Pancreas (tissue), 10 donors: ENCODE measurements at regions not wholly inside any gene's neighbourhood (a gene's known extent, or its start where the extent isn't known, plus 50 kb on each side); places are given as distances from the start of the nearest gene placed in this dataset.

Experiments
- ATAC-seq, 4 donors: fragments of 200-7000 bp; cut with Tn5 transposase; one replicate each; pipeline versions ENCODE4 v1.8.0 to v1.9.1; 2020; ENCODE audit warnings: mild to moderate bottlenecking in 4 of 4, moderate library complexity in 4 of 4
- DNase-seq, 6 donors: peaks; one replicate each; pipeline ENCODE4 v3.0.0-alpha.2; 2020
- FAIRE-seq: peaks from 2 replicates; lab custom pipeline; 2012; peaks lifted over from hg19 to GRCh38; lab: Jason Lieb, UNC
- H3K27ac ChIP-seq, 4 donors: fragments of 200-600 bp; sonication (generic); 1 replicate in 3 of 4; 2 replicates in 1 of 4; pipeline versions ENCODE4 v1.5.0 to v1.8.0; 2020
- H3K27me3 ChIP-seq, 4 donors: fragments of 200-600 bp; one replicate each; pipeline ENCODE4 v1.8.0; 2021
- H3K36me3 ChIP-seq, 3 donors: fragments of 200-600 bp; sonication (generic) in 1 of 3; one replicate each; pipeline versions ENCODE4 v1.5.0 to v1.8.0; 2020 to 2021
- H3K4me1 ChIP-seq, 3 donors: fragments of 200-600 bp; one replicate each; pipeline ENCODE4 v1.8.0; 2021
- H3K4me3 ChIP-seq, 4 donors: fragments of 200-600 bp; sonication (generic) in 2 of 4; one replicate each; pipeline versions ENCODE4 v1.5.0 to v1.8.0; 2020 to 2021
- H3K9me3 ChIP-seq, 4 donors: fragments of 200-600 bp; one replicate each; pipeline ENCODE4 v1.8.0; 2021
- WGBS, 2 donors: extraction: QIAGEN DNeasy Blood & Tissue Kit; methylation state at CpG; one replicate each; pipeline ENCODE4 v1.1.7; 2013; 5-methylcytosine and 5-hydroxymethylcytosine counted together
- intact Hi-C, 3 donors: fragments of 100-400 bp; cut with DNase I; formaldehyde crosslinking; loops; one replicate each; pipeline versions ENCODE4 v1.11.1 to v1.14.2; 2022
- TF ChIP-seq, protein P1 (sequence below), 4 donors: fragments of 200-600 bp; sonication (generic) in 3 of 4; IDR thresholded peaks; one replicate each; pipeline versions ENCODE4 v1.5.0 to v1.8.0; 2021; ENCODE audit warnings: antibody characterized with exemption in 4 of 4
- donor health status: healthy with polysubstance abuse.
- donor health status: DM: no; HTN: no; CAD: no; lungs with moderate emphysema.
- donor health status: DM: no; HTN: no; CAD: no.
- donor health status: control.
- donor health status: control.
- donor health status: Bipolar disorder and iron deficiency.
- donor health status: DM: yes; HTN: yes; CAD: no.
- donor health status: DM: no; HTN: no; CAD: no.
- donor health status: DM: no; HTN: no; CAD: no.
- donor health status: DM: yes; HTN: yes; CAD: no.

DNA sequence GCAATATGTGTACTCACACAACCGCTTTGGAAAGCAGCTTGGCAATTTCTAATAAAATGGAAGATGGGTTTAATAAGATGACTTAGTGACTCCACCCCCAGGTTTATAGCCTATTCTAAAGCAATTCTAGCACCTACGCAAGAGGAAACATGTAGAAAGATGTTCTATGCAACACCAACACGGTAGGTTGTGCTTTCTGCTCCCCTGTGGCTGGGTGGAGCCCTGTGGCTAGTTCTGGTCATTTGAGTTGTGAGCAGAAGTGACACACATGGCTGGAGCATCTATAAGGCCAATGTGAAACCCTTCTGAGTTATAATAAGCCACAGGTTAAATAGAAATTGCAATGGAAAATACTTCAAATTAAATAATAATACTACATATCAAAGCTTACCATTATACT is 310.7 kb downstream of the CD83 start:
- intact Hi-C loops = no loop called here
- 93% methylated on average over 3 of the region's 3 CpGs for WGBS, 2 donors
- Histone ChIP-seq H3K9me3 (no peaks in the 10 kb centered on the region), H3K4me3 (no peak overlapping the region), H3K27me3 (no peaks in the 10 kb centered on the region), H3K36me3 (no peaks in the 10 kb centered on the region), H3K4me1 (no peaks in the 10 kb centered on the region), H3K27ac (no peak overlapping the region)
- FAIRE-seq = no peak
- TF ChIP-seq, protein P1, sequence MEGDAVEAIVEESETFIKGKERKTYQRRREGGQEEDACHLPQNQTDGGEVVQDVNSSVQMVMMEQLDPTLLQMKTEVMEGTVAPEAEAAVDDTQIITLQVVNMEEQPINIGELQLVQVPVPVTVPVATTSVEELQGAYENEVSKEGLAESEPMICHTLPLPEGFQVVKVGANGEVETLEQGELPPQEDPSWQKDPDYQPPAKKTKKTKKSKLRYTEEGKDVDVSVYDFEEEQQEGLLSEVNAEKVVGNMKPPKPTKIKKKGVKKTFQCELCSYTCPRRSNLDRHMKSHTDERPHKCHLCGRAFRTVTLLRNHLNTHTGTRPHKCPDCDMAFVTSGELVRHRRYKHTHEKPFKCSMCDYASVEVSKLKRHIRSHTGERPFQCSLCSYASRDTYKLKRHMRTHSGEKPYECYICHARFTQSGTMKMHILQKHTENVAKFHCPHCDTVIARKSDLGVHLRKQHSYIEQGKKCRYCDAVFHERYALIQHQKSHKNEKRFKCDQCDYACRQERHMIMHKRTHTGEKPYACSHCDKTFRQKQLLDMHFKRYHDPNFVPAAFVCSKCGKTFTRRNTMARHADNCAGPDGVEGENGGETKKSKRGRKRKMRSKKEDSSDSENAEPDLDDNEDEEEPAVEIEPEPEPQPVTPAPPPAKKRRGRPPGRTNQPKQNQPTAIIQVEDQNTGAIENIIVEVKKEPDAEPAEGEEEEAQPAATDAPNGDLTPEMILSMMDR (IDR thresholded peaks at IDR 0.05) = no peak
- no peak for ATAC-seq
- no peak for DNase-seq

DNA sequence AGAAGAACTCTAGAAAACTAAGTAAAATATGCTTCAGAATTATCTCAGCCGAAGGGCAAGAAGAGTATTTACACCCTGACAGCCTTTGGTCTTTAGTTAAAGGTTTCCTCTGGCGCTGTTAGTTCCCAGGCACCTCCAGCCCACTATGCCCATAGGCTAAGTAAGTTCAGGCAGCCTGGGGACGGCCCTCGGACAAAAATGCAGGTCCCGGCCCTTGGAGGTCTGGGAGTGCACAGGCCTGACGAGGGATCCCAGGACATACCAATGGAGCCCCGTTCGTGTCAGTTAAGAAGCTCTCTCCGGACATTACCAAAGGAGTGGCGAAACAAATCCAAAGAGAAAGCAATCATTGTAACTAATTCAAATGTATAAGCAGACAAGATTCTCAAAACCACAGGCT is 311.8 kb downstream of the CD83 start:
- ATAC-seq = no peak
- intact Hi-C loops = no loop called here
- WGBS, 2 donors = 75 to 85% methylated on average over 10 of the region's 10 CpGs
- no peak for DNase-seq
- no peak for FAIRE-seq
- Histone ChIP-seq H3K4me1 (no peaks in the 10 kb centered on the region), H3K9me3 (no peaks in the 10 kb centered on the region), H3K27me3 (no peaks in the 10 kb centered on the region), H3K36me3 (no peaks in the 10 kb centered on the region), H3K4me3 (no peak overlapping the region), H3K27ac (no peak overlapping the region)
- TF ChIP-seq, protein P1 (IDR thresholded peaks at IDR 0.05) = no peak

DNA sequence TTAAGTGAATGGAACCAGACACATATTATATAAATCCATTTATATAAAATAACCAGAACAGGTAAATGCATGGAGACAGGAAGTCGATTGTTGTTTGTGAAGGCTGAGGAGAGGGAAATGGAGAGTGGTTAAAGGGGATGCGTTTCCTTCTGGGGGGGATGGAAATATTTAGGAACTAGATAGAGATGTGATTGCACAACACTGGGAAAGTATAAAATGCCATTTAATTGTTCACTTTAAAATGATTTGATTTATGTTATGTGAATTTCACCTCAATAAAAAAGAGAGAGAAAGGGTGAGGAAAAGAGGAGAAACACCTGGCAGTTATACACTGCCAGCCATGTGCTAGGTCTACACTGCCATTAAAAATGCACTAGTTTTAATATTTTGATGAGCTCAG is 312.6 kb downstream of the CD83 start:
- no peak overlapping the region for H3K4me3 ChIP-seq
- no peaks in the 10 kb centered on the region for H3K9me3 ChIP-seq
- ATAC-seq (no peak), DNase-seq (no peak), FAIRE-seq (no peak)
- TF ChIP-seq, protein P1 (IDR thresholded peaks at IDR 0.05) = no peak
- H3K27me3 ChIP-seq = no peaks in the 10 kb centered on the region
- H3K27ac ChIP-seq = no peak overlapping the region
- H3K4me1 ChIP-seq = no peaks in the 10 kb centered on the region
- intact Hi-C loops = no loop called here
- WGBS, 2 donors = 65 to 80% methylated on average over 2 of the region's 2 CpGs
- H3K36me3 ChIP-seq = no peaks in the 10 kb centered on the region

DNA sequence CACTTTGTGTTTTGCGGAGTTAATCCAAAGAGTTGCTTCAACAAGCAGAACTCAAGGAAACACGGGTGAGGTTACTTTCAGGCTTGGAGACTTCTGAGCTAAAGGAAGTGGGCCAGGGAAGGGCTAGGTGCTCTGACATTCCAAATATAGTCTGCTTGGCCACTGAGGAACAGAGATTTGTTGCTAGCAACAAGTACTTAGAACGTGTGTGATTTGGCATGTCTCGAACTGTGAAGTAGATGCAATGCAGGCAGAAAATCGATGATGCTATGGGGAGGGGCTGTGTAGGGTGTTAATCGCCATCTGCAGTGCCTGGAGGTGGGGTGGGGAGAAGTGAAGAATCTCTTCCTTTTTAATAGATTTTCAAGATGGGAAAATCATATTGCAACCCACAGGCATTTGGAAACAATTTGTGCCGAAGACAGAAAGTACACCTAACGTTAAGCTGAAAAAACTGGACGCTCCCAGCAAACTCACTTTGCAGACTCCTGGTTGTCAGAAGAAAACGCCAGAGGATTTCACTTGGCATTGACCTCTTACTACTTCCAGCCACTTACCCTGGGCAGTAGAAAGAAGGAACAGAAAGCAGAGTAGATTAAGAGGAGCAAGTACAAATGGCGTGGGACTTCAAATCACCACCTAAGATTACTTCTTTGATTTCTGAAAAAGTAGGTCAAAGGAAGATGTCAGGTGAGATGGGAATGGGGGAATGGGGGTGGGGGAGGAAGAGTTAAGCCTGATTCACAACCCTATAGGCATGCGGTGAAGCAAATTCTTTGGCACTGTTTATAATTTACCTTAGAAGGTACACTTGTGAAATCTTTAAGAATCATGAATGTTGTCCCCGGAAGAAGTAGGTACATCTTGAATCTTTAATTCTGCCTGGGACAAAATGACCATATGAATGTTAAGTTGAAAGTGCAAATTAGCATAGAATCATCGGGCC is 314.1 kb downstream of the CD83 start:
- DNase-seq (no peak), FAIRE-seq (no peak), ATAC-seq (no peak)
- H3K27ac ChIP-seq = no peak overlapping the region
- WGBS, 2 donors = 50 to 59% methylated on average over 14 of the region's 14 CpGs
- no peaks in the 10 kb centered on the region for H3K4me1 ChIP-seq
- H3K9me3 ChIP-seq = no peaks in the 10 kb centered on the region
- no peaks in the 10 kb centered on the region for H3K27me3 ChIP-seq
- TF ChIP-seq, protein P1 (IDR thresholded peaks at IDR 0.05) = no peak
- H3K36me3 ChIP-seq = no peaks in the 10 kb centered on the region
- H3K4me3 ChIP-seq = no peak overlapping the region
- intact Hi-C loops = no loop called here
